ENCODE measurements at regions not wholly inside any gene's neighbourhood (a gene's known extent, or its start where the extent isn't known, plus 50 kb on each side); places are given as distances from the start of the nearest gene placed in this dataset.

GRCh38 chr2:74074487-74074886, 73.2 kb downstream of the BOLA3 start:
- Histone ChIP-seq H4K5ac (ENCODE audit: insufficient read length, low read depth, low read length) (no peak overlapping the region), H2AFZ (ENCODE audit: low read length) (no peak overlapping the region), H3K79me1 (ENCODE audit: low read depth, low read length) (no peaks in the 10 kb centered on the region; the same call in 1 of the 2 replicates), H3K18ac (ENCODE audit: extremely low read depth, low read length) (no peak overlapping the region), H3K9me3 (ENCODE audit: insufficient read depth in 2 of 2, low read depth in 1 of 2, low read length in 1 of 2) (no peaks in the 10 kb centered on the region), H3K23me2 (ENCODE audit: low read depth, low read length) (no peaks in the 10 kb centered on the region), H3K14ac (ENCODE audit: insufficient read length) (no peak overlapping the region), H3K36me3 (ENCODE audit: control insufficient read depth in 2 of 4, insufficient read depth in 4 of 4, low read length in 3 of 4) (peaks cover 0 to 8% (median 1%) of the 10 kb centered on the region in 4 experiments; a peak in 1 of 8 replicates), H2BK5ac (ENCODE audit: low read depth, low read length) (no peak overlapping the region), H3K79me2 (ENCODE audit: control insufficient read depth in 1 of 2, insufficient read depth in 2 of 2, low read length in 2 of 2) (peaks cover 0 to 9% of the 10 kb centered on the region in 2 experiments; a peak in 2 of 4 replicates), H3K4me3 (ENCODE audit: extremely low read depth in 1 of 4, insufficient read depth in 2 of 4, low read depth in 3 of 4, low read length in 4 of 4) (no peak overlapping the region), H4K8ac (ENCODE audit: extremely low read depth, insufficient read depth, low read length) (no peak overlapping the region), H2BK120ac (replicated peaks; ENCODE audit: low read depth, low read length) (no peak overlapping the region), H3K27me3 (replicated peaks in 1 of 4; ENCODE audit: control insufficient read depth in 3 of 4, extremely low read depth in 1 of 4, insufficient read depth in 3 of 4, low read length in 3 of 4) (no peaks in the 10 kb centered on the region), H3K56ac (replicated peaks; ENCODE audit: insufficient read length, low read depth, low read length) (no peak overlapping the region), H4K91ac (replicated peaks; ENCODE audit: insufficient read length, low read length) (no peak overlapping the region), H3K27ac (ENCODE audit: low read depth, low read length) (no peak overlapping the region), H3K9ac (replicated peaks in 1 of 4; ENCODE audit: extremely low read depth in 1 of 4, low read depth in 3 of 4, low read length in 3 of 4) (no peak overlapping the region), H3K4me2 (ENCODE audit: insufficient read depth in 1 of 2, low read depth in 2 of 2, low read length in 2 of 2) (no peak overlapping the region), H2BK15ac (ENCODE audit: low read length) (no peak overlapping the region), H2BK12ac (ENCODE audit: low read depth, low read length) (no peak overlapping the region), H2AK5ac (ENCODE audit: low read depth, low read length) (no peak overlapping the region), H3K23ac (ENCODE audit: insufficient read length) (no peak overlapping the region), H4K20me1 (replicated peaks in 1 of 2; ENCODE audit: control insufficient read depth in 1 of 2, insufficient read depth in 2 of 2, low read length in 2 of 2) (no peaks in the 10 kb centered on the region), H3K4ac (replicated peaks; ENCODE audit: insufficient read length, low read depth, low read length) (no peak overlapping the region), H2BK20ac (ENCODE audit: low read length) (no peak overlapping the region), H3K4me1 (replicated peaks in 1 of 4; ENCODE audit: control insufficient read depth in 3 of 4, insufficient read depth in 4 of 4, low read length in 3 of 4) (peaks cover 0 to 2% (median 0%) of the 10 kb centered on the region in 4 experiments; a peak in 1 of 7 replicates)
- 92% methylated on average over 4 of the region's 4 CpGs; no CpG with 5 or more reads in 1 of the 2 experiments for WGBS, 2 experiments (ENCODE audit: extremely low coverage in 1 of 2, insufficient coverage in 1 of 2, insufficient read length in 1 of 2, insufficient replicate concordance in 2 of 2, low coverage in 1 of 2, low lambda C conversion rate in 2 of 2, missing lambda C conversion rate in 1 of 2)
- ChIA-PET CTCF (ENCODE audit: partially characterized antibody) (interaction anchor here (0.6 to 0.9 kb wide), 3 partner anchors 15 to 51 kb away, joined by 3 to 5 read pairs (median 3); no protein-coding TSS in a partner anchor), POLR2A (ENCODE audit: partially characterized antibody) (interaction anchor here (0.7 to 1.1 kb wide), 2 partner anchors 17 to 104 kb away, joined by 3 to 4 read pairs; partner anchors contain the start of gene MOB1A)
- FAIRE-seq = no peak
- DNase-seq (ENCODE audit: low read depth in 1 of 2, low spot score in 2 of 2) = no peak
- TF ChIP-seq RAD21 (IDR thresholded peaks at IDR 0.05 in 1 of 2, conservative IDR thresholded peaks at IDR 0.05 in 1 of 2; ENCODE audit: low read depth in 2 of 2, low read length in 2 of 2) (no peak), BACH1 (IDR thresholded peaks at IDR 0.05; ENCODE audit: low read length) (no peak), CTCF (IDR thresholded peaks at IDR 0.05; ENCODE audit: control extremely low read depth in 1 of 3, insufficient read depth in 1 of 3, low read depth in 1 of 3, low read length in 3 of 3) (no peak), RFX5 (IDR thresholded peaks at IDR 0.05; ENCODE audit: borderline replicate concordance, low read depth, low read length) (no peak), SAP30 (IDR thresholded peaks at IDR 0.05; ENCODE audit: insufficient read depth, insufficient replicate concordance, low read length) (no peak), TEAD4 (IDR thresholded peaks at IDR 0.05; ENCODE audit: low read depth, low read length) (no peak), SRF (IDR thresholded peaks at IDR 0.05; ENCODE audit: low read depth, low read length) (no peak), EP300 (IDR thresholded peaks at IDR 0.05; ENCODE audit: borderline replicate concordance in 1 of 2, low read depth in 2 of 2, low read length in 2 of 2) (no peak), EZH2 (IDR thresholded peaks at IDR 0.05; ENCODE audit: low read depth, low read length, severe bottlenecking) (no peak), YY1 (IDR thresholded peaks at IDR 0.05; ENCODE audit: low read depth, low read length) (no peak), CHD2 (IDR thresholded peaks at IDR 0.05; ENCODE audit: low read length) (no peak)
